HG03432 (cell line): ENCODE measurements at regions not wholly inside any gene's neighbourhood (a gene's known extent, or its start where the extent isn't known, plus 50 kb on each side); places are given as distances from the start of the nearest gene placed in this dataset.

Experiments used
- ATAC-seq: cut with Tn5 transposase; IDR thresholded peaks from one replicate; pipeline ENCODE4 v1.9.1; 2021; ENCODE audit warnings: mild to moderate bottlenecking, moderate library complexity; ENCODE audit not compliant: unreplicated experiment

DNA sequence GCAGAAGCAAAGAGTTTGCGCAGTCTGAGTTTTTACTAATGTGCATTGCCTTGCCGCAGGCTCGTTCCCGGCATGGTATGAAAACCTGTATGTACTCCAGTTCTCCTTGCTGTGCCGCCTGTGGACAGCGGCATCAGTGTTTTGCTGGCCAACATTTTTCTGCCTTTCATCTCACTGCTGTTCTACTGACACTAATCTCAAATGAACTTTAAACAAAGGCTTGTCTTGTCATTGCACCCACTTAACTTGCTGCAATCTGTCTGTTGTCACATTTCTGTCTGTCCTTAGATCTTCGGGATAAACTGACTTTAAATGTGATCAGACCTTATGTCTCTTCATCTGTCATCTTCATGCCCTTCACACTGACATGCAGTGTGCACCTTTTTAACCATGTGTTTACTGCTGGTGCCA is 71.7 kb upstream of the ZNRF2 start:
- ATAC-seq: no peak

DNA sequence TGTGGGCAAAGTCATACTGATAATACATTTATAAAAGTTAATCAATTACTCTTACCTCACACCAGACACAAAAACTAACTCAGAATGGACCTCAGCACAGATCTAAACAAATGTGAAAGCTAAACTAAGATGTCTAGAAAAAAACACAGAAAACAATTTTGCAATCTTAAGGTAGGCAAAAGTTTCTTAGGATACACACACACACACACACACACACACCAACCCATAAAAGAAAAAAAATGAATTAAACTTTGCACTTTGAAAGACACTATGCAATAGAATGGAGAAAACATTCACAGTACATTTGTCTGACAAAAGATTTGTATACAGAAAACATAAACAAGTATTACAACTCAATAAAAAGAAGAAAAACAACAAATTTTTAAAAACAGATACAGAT is 70.8 kb upstream of the ZNRF2 start:
- no peak for ATAC-seq

DNA sequence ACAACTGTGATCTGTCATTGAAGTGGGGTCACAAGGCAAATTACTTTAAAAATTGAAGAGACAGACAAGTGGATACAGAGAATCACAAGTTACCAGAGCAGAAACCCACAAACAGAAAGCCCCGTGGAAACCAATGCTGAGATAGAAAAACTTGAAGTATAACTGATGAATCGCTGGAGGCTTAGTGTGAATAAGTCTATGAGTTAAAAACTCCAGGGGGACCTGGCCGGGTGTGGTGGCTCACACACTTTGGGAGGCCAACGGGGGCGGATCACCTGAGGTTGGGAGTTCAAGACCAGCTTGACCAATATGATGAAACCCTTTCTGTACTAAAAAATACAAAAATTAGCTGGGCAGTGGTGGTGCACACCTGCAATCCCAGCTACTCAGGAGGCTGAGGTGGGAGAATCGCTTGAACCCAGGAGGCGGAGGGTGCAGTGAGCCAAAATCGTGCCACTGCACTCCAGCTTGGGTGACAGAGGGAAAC is 69.7 kb upstream of the ZNRF2 start:
- ATAC-seq: peak; percentile 85

DNA sequence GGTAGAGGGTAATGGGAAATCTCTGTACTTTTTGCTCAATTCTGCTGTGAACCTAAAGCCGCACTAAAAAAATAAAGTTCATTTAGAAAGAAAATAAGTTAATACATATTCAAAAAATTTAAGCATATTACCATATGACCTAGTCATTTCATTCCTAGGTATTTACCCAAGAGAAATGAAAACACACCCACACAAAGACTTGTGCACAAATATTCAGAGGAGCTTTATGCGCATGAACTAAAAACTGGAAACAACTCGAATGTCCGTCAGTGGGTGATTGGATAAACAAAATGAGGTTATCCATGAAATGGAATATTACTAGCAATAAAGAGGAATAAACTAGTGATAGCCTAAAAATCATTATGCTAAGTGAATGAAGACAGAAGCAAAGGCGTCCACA is 62.6 kb upstream of the ZNRF2 start:
- no peak for ATAC-seq

DNA sequence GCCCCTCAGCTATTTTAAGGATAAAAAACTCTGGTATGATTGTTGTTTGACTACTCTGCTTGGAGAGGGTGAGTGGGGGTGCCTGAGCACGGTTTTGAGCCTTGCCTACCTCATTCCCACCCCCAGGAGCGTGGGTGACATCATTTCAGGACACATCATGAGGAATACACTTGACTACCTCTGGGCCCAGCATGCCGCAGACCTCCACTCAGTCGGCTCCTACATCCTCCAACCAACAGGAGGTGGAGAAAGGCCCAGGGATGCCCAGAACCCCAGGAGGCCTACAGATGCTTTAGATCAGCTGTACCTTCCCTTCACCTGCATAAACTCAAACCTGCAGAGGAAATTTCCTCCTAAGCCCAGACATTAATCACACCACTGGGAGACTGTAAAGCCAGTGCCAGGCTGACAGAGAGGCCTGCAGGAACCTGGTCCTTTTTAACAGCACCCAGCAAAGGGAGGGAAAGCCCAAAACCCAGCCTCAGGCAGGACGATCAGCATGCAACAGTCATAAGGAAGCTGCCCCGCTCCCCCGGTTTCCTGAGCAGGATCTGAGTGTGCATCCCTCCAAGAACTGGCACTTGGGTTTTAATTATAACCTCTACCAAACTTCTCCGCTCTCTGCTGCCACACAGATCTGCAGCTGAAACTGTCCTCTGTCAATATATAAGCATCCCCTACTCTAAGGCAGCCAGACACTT is 61.7 kb upstream of the ZNRF2 start:
- ATAC-seq: no peak

DNA sequence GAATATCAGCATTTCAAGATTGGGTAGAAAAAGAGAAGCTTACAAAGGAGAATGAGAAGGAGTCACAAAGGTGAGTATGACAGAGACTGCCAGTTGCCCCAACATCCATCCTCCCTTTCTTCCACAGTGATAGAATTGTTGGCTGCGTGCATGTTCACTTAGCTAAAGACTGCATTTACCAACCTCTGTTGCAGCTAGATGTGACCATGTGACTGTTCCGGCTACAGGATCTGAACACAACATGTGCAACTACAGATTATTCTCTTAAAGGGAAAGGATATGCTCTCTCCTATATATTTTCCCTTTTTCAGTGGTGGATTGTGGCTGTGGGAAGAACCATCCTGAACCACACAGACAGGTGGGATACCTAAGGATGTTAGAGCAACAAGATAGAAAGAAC is 60.5 kb upstream of the ZNRF2 start:
- no peak for ATAC-seq

DNA sequence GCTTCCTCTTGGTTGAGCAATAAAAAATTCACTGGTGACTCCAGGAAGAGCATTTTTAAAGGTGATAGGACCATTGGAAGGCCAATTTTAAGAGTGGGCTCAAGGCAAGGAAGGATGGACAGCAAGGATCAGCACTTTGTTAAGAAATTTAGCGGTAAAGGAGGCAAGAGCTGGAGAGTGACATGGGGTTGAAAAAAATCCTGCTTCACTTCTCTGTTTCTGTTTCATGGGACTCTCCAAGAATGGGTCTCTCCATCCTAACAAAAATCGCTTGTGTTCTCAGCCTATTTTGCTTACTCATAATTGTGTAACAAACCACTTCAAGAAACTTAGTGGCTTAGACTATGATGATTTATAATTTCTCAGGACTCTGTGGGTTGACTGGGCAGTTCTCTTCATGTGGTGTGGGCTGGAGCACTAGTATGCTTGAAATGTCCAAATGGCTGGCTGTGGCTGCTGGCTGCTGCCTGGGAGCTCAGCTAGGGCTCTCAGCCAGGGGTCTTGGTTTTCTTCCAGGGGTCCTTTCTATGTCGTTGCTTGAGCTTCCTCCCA is 59.8 kb upstream of the ZNRF2 start:
- peak; percentile 48 for ATAC-seq

DNA sequence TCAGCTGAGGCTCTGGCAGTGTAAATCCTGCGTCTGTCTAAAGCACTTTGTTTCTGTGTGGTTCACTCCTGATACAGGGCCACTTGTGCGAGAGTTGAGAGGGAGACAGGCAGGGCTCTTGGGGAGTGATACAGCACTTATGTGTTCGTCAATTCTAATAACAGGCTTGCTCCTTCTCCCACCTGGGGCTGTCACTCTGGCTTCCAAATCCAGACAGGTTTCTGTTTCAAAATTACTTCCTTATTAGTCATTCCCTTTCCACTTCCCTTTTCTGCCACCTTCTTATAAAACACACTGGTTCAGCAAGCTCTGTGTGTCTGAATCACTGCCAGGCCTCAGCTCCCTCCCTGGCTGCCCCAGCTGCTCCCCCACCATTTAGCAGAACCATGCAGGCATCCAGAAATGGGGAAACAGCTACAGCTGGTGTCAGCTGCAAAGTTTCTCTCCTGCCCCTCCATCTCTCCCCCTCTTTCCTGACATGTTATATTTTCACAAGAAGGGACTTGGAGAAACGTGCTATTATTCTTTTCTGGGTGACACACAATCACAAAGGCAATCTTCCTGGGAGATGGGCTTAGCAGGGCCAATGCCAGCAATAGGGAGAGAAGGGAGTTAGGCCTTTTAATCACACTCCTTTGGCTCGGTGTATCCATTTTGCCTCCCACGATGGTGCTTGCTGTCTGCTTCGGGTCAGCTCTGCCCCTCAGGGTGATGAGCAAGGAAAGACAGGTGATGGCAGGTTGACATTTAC is 58.4 kb upstream of the ZNRF2 start:
- ATAC-seq: peak; percentile 84

DNA sequence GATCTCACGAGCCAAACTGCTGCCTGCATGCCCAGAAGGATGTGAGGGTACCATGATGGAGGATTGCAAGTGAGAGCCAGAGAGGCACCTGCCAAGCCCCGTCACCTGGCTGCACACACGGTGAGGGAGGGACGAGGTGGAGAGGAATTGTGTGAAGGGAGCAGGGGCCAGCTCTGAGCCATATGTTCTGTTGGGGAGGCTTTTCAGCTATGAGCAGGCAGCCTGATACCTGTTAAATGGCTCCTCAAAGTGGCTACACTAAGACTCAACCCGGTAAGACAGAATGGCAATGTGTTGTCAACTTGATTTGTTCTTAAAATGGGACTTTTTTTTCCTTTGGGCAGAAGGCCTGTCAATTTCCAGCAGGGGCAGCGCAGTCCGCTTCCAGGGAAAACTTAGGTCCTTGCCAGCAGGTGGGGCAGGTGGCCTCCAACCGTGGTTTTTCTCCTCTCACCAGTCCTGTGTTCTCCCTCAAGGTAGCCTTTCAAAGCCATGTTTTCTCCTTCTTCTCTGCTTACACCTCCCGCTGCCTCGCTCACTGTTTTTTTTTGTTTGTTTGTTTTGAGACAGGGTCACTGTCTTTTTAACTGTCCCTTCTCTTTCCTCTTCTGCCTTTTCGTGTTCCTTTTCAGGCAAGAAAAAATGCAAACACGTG is 57.7 kb upstream of the ZNRF2 start:
- ATAC-seq: no peak

DNA sequence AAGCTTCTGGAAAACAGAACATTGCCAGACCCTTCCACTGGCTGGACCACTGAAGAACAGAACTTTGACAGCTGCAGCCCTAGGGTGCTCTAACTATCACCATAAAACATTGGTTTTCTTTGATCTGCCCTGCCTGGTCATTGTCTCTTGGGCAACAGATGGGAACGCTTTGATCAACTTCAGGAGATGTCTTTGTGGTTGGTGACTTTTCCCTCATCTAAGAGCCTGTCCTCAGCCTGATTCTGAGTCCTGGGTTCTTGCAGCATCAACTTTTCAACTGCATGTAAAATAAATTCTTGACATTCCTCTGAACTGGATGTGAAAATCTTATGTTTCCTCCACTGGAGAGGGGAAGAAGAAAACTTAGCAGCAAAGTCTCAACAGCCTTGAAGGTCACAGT is 53.1 kb upstream of the ZNRF2 start:
- no peak for ATAC-seq

DNA sequence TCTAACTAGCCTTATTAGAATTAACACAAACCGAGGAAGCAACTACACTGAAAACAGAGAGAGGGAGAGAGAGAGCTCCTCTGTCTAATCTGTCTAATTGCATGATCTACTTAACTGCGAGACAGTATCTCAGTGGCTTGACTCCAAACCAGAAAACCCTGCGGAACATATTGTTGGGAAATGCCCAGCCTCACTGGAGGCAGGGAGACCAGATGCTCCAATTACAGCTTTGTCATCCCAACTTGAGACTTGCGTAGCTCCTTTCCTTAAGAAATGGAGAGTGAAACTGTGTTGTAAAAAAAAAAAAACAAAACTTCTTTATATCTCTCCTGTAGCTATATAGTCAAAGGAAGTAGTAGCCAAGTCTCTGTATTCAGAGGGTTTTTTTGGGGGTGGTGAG is 52.0 kb upstream of the ZNRF2 start:
- ATAC-seq: no peak
